HepG2 (cell line): ENCODE measurements at regions not wholly inside any gene's neighbourhood (a gene's known extent, or its start where the extent isn't known, plus 50 kb on each side); places are given as distances from the start of the nearest gene placed in this dataset.

Experiments used
- ATAC-seq: fragments of 200-7000 bp; cut with Tn5 transposase; 3 replicates; pipeline ENCODE4 v1.9.1; 2020; ENCODE audit warnings: mild to moderate bottlenecking, moderate library complexity
- BruUV-seq: library from RNA; stranded (reverse); fragments of 400-500 nt; replicated peaks from 2 replicates; lab custom pipeline; 2021; lab: Mats Ljungman, UMichigan
- CTCF ChIA-PET: fragments of 300-600 bp; formaldehyde crosslinking; extraction: SDS; loops from one replicate; lab custom pipeline; 2021; ENCODE audit warnings: low total read pairs, inconsistent platforms, low intra/inter-chr PET ratio; lab: Yijun Ruan, JAX
- POLR2A ChIA-PET: fragments of 350-600 bp; sonication (Branson Sonifier 250); formaldehyde crosslinking; loops from one replicate; lab custom pipeline; 2020; ENCODE audit warnings: antibody characterized with exemption, inconsistent platforms; lab: Yijun Ruan, JAX
- DNase-seq: peaks from one replicate; pipeline ENCODE4 v3.0.0-alpha.2; 2015; ENCODE audit warnings: low spot score
- FAIRE-seq: peaks from 3 replicates; lab custom pipeline; 2011; peaks lifted over from hg19 to GRCh38; lab: Jason Lieb, UNC
- H2AFZ ChIP-seq: one replicate; pipeline ENCODE4 v1.6.1; 2011; ENCODE audit warnings: low read length, inconsistent platforms
- H3K27ac ChIP-seq: fragments of 300-600 bp; 3 replicates; pipeline ENCODE4 v1.8.0; 2011; ENCODE audit warnings: mixed run types, mild to moderate bottlenecking, mixed read lengths, low read length, inconsistent platforms; ENCODE audit not compliant: insufficient read depth; ENCODE audit errors: extremely low read length
- H3K27me3 ChIP-seq, 2 experiments: fragments of 200-600 bp in 1 of 2; 2 replicates in 1 of 2; 3 replicates in 1 of 2; pipeline versions ENCODE4 v1.6.0 to v1.8.0; 2011; ENCODE audit warnings: low read length in 2 of 2, mild to moderate bottlenecking in 2 of 2, moderate library complexity in 2 of 2, inconsistent platforms in 1 of 2; ENCODE audit not compliant: insufficient read depth in 2 of 2, control insufficient read depth in 1 of 2
- H3K36me3 ChIP-seq, 2 experiments: fragments of 200-600 bp in 1 of 2; replicated peaks in 1 of 2; 2 replicates in 1 of 2; 3 replicates in 1 of 2; pipeline versions ENCODE4 v1.5.1 to v1.8.0; 2011; ENCODE audit warnings: low read length in 2 of 2, inconsistent platforms in 1 of 2; ENCODE audit not compliant: insufficient read depth in 2 of 2, control insufficient read depth in 1 of 2
- H3K4me1 ChIP-seq: 2 replicates; pipeline ENCODE4 v1.5.1; 2012; ENCODE audit warnings: low read length, inconsistent platforms; ENCODE audit not compliant: insufficient read depth
- H3K4me2 ChIP-seq: 2 replicates; pipeline ENCODE4 v1.6.0; 2011; ENCODE audit warnings: low read depth, low read length, inconsistent platforms
- H3K4me3 ChIP-seq, 3 experiments: fragments of 200-600 bp in 1 of 3; sonication (generic), shearing (Covaris generic) in 1 of 3; replicated peaks in 1 of 3; 2 replicates each; pipeline ENCODE4 v1.5.1; 2011 to 2016; ENCODE audit warnings: low read length in 3 of 3, inconsistent platforms in 2 of 3, low read depth in 2 of 3, mild to moderate bottlenecking in 2 of 3, control low read depth in 1 of 3, mixed read lengths in 1 of 3; ENCODE audit not compliant: insufficient read depth in 1 of 3
- H3K79me2 ChIP-seq: one replicate; pipeline ENCODE4 v1.6.1; 2011; ENCODE audit warnings: low read length, inconsistent platforms; ENCODE audit not compliant: insufficient read depth
- H3K9ac ChIP-seq: 2 replicates; pipeline ENCODE4 v1.6.0; 2011; ENCODE audit warnings: mild to moderate bottlenecking, low read depth, low read length, inconsistent platforms; ENCODE audit not compliant: insufficient read depth
- H3K9me3 ChIP-seq: 2 replicates; pipeline ENCODE4 v1.5.1; 2012; ENCODE audit warnings: mild to moderate bottlenecking, low read length
- H4K20me1 ChIP-seq: 2 replicates; pipeline ENCODE4 v1.6.0; 2011; ENCODE audit warnings: inconsistent platforms, mild to moderate bottlenecking, low read length, moderate library complexity; ENCODE audit not compliant: insufficient read depth
- ELK4 ChIP-seq: sonication (generic); formaldehyde crosslinking; IDR thresholded peaks from 2 replicates; pipeline ENCODE4 v1.9.0; 2021; ENCODE audit warnings: missing genetic modification reagents, borderline replicate concordance
- HIVEP1 ChIP-seq: sonication (generic); formaldehyde crosslinking; IDR thresholded peaks from 2 replicates; pipeline ENCODE4 v1.4.0; 2020; ENCODE audit warnings: mild to moderate bottlenecking, missing genetic modification reagents
- KAT8 ChIP-seq: IDR thresholded peaks from 2 replicates; pipeline ENCODE4 v1.6.1; 2016; ENCODE audit warnings: missing genetic modification reagents, missing compliant biosample characterization
- KDM4B ChIP-seq: sonication (generic); formaldehyde crosslinking; IDR thresholded peaks from 2 replicates; pipeline ENCODE4 v1.4.0; 2020; ENCODE audit warnings: missing genetic modification reagents
- NR2C2 ChIP-seq: sonication (generic); formaldehyde crosslinking; IDR thresholded peaks from 2 replicates; pipeline ENCODE4 v1.4.0; 2020; ENCODE audit warnings: missing genetic modification reagents, mild to moderate bottlenecking, moderate library complexity, borderline replicate concordance
- TBL1XR1 ChIP-seq: fragments of 150-350 bp; IDR thresholded peaks from 2 replicates; pipeline ENCODE4 v1.6.1; 2014; ENCODE audit warnings: borderline replicate concordance, low read length; ENCODE audit not compliant: partially characterized antibody
- ZIK1 ChIP-seq: sonication (generic); formaldehyde crosslinking; IDR thresholded peaks from 2 replicates; pipeline ENCODE4 v1.5.0; 2020; ENCODE audit warnings: mild to moderate bottlenecking, low read depth, missing genetic modification reagents, borderline replicate concordance
- ZNF232 ChIP-seq: sonication (generic); formaldehyde crosslinking; IDR thresholded peaks from 2 replicates; pipeline ENCODE4 v1.4.0; 2020; ENCODE audit warnings: missing genetic modification reagents, borderline replicate concordance
- ZNF282 ChIP-seq: fragments of 450-650 bp; IDR thresholded peaks from 2 replicates; pipeline ENCODE4 v1.6.1; 2018; ENCODE audit not compliant: partially characterized antibody
- ZNF747 ChIP-seq: sonication (generic); formaldehyde crosslinking; IDR thresholded peaks from 2 replicates; pipeline ENCODE4 v1.8.1; 2023; ENCODE audit warnings: missing genetic modification reagents, mild to moderate bottlenecking, borderline replicate concordance
- WGBS: methylation state at CpG from one replicate; pipeline ENCODE4 v1.1.6; 2017; ENCODE audit warnings: low lambda C conversion rate; 5-methylcytosine and 5-hydroxymethylcytosine counted together
- in situ Hi-C: cut with HindIII; loops from 2 replicates; pipeline ENCODE4 v1.10.0; 2017; ENCODE audit warnings: low pct_unique_long_range_greater_than_20kb; ENCODE audit not compliant: extremely low pct_ligation_motif_present
- intact Hi-C: fragments of 100-400 bp; cut with micrococcal nuclease; formaldehyde crosslinking; loops from one replicate; pipeline ENCODE4 v1.10.0; 2022; ENCODE audit not compliant: unreplicated experiment

GRCh38 chr11:98736833-98737232 is 283.9 kb upstream of the CNTN5 start:
- ChIA-PET POLR2A (no interaction called here), CTCF (no interaction called here)
- DNase-seq (no peak), ATAC-seq (no peak), FAIRE-seq (no peak)
- Histone ChIP-seq H3K4me1 (no peaks in the 10 kb centered on the region), H3K9me3 (0 out of 2 replicates have a peak, but pooled peaks cover 5% of the 10 kb centered on the region), H3K4me3 (no peak overlapping the region)
- no TSS peak for BruUV-seq
- WGBS: 10% methylated on average over 7 of the region's 7 CpGs
- TF ChIP-seq KDM4B (CRISPR knock-in tag) (no peak), ZIK1 (CRISPR knock-in tag) (no peak), HIVEP1 (CRISPR knock-in tag) (no peak), NR2C2 (CRISPR knock-in tag) (no peak), TBL1XR1 (no peak), ZNF282 (no peak), KAT8 (CRISPR knock-in tag) (no peak), ZNF232 (CRISPR knock-in tag) (no peak), ZNF747 (no peak), ELK4 (no peak)
- TF ChIP-seq, all 625 proteins: peak for 0
- no peak overlapping the region for H2AFZ ChIP-seq
- H3K9ac ChIP-seq: no peak overlapping the region
- no peaks in the 10 kb centered on the region for H3K27me3 ChIP-seq
- intact Hi-C loops: no loop called here
- no peaks in the 10 kb centered on the region for H3K36me3 ChIP-seq
- H4K20me1 ChIP-seq: no peaks in the 10 kb centered on the region
- no peak overlapping the region for H3K4me2 ChIP-seq
- no peaks in the 10 kb centered on the region for H3K79me2 ChIP-seq
- no peak overlapping the region for H3K27ac ChIP-seq
- in situ Hi-C loops: no loop called here
